ENCODE measurements at regions not wholly inside any gene's neighbourhood (a gene's known extent, or its start where the extent isn't known, plus 50 kb on each side); places are given as distances from the start of the nearest gene placed in this dataset.
A peak's percentile ranks its signal among the peaks of the same experiment; 100 is the strongest.

DNA sequence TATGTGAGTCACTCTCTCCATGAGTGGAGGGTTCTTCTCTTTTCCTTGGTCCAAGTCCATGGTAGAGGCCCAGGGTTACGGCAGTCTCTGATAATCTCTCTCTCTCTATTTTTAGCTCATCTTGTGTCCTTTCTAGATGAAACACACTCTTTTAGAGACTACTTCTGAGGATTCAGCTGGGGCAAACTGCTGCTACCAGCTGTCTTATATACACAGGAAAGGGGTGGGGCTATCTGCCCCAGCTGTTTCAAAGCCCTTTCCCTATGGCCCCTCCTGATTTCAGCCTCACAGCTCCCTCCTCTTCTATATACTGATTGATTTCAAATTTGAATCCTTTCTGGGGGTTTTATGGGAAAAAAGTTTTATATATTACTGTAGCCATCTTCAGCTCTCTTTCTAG lies 324.8 kb downstream of the RWDD3 start:
- DNase-seq, result no peak
- intact Hi-C loops (cut with DNase I), result loop anchor here (10.0 kb wide), 1 partner anchor 64 kb away; no protein-coding TSS in a partner anchor

GRCh38 chr1:95561346-95561745 lies 327.3 kb downstream of the RWDD3 start:
- DNase-seq, result no peak

GRCh38 chr1:95562230-95562629 lies 328.2 kb downstream of the RWDD3 start:
- intact Hi-C loops (cut with DNase I), result no loop called here
- no peak for DNase-seq

More at GRCh38 chr1:95561346-95561745, 327.3 kb downstream of the RWDD3 start:
- intact Hi-C loops (cut with DNase I), result no loop called here

DNA sequence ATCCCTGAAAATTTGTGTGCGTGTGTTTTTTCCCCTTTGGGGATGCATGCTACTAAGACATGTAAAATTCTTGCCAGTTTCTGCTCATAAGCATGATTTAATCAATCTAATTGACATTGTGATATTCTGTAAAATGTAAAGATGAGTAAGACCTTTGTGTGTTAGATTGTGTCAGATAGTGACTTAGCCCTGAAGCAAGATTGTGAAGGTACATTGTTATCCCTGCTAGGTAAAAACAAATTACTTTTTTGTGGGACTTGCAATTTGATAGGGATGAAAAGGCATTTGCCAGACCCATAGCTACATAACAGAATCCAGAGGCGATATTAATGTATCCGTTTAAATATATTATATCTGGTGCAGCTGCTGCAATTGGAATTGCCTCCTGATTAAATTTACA lies 338.0 kb downstream of the RWDD3 start:
- DNase-seq, result no peak
- intact Hi-C loops (cut with DNase I), result no loop called here

DNA sequence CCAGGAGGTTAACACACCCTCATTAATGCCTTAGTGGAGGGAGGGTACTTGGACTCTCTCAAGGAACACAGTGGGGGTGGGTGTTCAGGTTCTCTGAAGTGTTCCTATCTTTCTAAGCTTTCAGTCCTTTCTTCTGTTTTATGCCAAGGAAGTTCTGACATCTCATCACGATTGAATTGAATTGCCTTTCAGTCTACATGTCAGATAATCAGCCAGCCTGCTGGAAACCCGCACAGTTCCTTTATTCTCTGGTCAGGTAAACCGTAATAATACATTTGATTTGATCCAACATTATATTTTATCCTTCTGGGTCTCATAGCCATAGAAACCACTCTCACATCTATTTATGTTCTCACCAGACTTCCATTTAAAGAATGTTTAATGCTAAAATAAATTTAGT lies 339.0 kb downstream of the RWDD3 start:
- DNase-seq, result no peak
- intact Hi-C loops (cut with DNase I), result no loop called here

GRCh38 chr1:95575291-95575690 lies 341.3 kb downstream of the RWDD3 start:
- intact Hi-C loops (cut with DNase I), result no loop called here

DNA sequence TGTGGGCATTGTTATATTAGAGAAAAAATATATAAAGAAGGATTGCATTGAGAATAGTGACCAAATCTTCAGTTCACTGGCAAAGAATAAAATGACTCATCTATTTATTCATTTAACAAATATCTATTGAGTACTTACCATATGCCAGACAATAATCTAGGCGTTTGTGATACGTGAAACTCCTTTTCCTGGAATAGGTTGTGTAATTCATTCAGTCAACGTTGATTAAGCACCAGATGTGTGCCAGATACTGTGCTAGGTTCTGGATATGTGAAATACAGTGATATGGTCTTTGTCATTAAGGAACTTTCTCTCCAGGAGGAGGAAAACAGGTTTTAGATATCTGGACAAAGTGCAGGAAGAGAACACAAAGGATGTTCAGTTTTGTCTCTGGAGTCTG lies 344.5 kb downstream of the RWDD3 start:
- DNase-seq, result no peak
- intact Hi-C loops (cut with DNase I), result no loop called here

More at GRCh38 chr1:95575291-95575690, 341.3 kb downstream of the RWDD3 start:
- no peak for DNase-seq

DNA sequence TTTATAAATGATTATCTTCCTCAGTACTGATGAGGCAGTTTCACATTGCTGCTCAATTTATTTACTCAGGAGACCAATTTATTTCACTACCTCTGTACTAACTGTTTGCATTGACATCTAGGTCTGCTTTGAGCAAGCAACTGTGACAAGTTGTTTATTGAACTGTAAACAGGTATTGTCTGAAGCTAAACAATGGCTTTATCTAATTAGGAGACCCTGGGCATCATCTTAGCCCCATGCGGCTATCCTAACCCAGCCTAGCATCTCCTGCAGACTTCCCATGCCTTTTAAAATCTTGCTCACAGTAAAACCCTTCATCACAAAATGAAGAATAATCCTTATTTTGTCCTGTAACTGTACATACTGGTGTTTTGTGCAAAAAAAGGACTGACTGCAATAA lies 348.2 kb downstream of the RWDD3 start:
- DNase-seq, result no peak
- intact Hi-C loops (cut with DNase I), result no loop called here

DNA sequence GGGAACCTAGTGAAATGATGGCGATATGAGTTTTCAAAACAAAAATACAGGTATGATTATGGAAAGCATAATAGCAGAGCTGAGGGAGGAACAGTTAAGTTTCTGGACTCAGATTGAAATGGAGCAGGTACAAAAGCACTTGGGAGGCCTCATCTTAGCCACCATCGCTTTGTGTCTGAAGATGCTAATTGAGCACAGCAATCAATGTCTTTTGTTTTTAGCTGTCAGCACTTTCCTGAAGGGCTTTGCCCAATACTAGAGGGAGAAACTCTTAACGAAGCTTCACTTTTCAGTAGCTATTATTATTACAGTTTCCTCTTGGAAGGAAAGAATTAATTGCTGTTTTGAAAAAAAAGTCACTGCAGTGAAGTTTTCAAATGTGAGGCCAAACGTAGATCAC lies 348.7 kb downstream of the RWDD3 start:
- no peak for DNase-seq
- intact Hi-C loops (cut with DNase I), result no loop called here

DNA sequence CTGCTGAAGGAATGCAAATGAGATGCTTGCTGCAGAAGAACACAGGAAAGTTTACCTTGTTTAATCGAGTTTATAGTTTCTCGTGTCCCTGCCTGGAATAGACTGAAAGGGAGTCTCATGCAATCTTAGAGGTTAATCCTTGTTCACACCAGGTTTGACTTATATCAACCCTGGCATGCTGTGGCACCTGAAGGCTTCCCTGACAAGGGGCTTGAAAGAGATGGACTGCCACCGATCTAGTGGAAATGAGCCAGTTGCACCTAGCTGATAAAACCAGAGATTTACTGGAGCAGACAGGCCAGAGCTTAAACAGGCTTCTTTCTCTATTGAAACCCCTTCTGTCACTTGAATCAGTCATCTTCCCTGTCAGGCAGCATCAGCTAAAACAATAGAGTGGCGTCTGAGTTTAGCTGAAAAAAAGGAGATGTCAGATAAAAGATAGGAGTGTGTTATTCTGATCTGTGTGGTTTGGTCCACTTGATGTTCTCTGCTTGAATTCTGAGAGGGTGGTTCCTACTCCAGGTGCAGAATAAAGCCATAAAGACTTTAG lies 349.7 kb downstream of the RWDD3 start:
- intact Hi-C loops (cut with DNase I), result no loop called here
- no peak for DNase-seq

- intact Hi-C loops (cut with DNase I), result no loop called here
- no peak for DNase-seq
These were observed 350.3 kb downstream of the RWDD3 start for GRCh38 chr1:95584315-95584714.

GRCh38 chr1:95604771-95605170 lies 370.8 kb downstream of the RWDD3 start:
- no peak for DNase-seq
- intact Hi-C loops (cut with DNase I), result no loop called here

DNA sequence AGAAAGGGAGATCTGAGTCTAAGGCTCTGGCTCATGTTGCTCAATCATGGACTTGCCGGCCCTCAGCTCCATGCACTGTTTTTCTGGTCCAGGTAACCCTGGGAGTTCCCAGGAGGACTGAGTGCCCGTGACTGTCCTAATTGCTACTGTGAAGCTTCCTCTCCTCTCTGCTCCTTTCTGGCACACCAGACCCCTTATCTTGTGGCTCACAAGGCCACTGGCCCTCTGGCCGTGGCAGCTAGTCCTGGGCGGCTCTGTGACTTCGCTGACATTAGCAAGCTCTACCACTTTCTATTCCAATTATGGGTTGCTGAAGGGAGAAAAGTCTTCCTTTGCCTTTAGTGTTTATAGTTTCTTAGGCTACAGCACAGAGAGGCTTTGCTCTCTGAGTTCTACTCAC lies 380.2 kb downstream of the RWDD3 start:
- DNase-seq, result no peak
- intact Hi-C loops (cut with DNase I), result no loop called here

DNA sequence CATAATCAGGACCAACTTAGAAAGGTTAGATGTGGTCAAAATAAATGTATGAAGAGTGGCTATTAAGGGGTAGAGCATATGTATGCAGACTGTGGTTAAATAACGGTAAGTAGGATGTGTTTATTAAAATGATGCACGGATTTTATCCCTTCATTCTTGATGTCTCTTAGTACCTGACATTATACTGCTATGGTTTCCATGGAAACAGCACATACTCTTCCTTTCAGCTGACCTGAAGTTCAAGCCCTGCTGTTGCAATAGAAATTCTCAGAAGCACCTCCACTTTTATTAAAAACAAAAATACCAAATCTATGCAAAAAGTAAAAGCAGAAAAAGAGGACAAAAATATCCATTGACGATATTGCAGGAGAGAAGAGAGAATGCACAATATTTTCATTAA lies 381.4 kb downstream of the RWDD3 start:
- DNase-seq, result no peak
- intact Hi-C loops (cut with DNase I), result no loop called here

DNA sequence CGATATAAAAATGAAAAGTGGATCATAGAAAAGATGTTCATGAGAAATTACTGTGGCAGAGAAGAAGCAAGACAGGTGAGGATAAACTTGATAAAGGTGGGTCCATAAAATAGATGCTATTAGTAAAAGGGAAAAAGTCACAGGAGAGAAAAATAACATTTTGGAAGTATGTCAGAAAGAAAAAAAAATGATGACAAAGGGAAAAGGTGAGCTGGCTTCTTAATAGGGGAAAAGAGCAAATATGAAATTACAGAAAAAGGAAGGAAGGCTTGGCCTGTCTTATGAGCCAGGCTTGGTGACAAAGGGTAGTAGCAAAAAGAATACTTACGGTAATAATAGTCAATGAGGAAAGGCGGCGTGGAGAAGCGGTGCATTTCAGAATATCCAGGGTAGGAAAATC lies 386.1 kb downstream of the RWDD3 start:
- DNase-seq, result no peak
- intact Hi-C loops (cut with DNase I), result no loop called here

GRCh38 chr1:95622609-95623008 lies 388.6 kb downstream of the RWDD3 start:
- peak in 1 of 42 donors; percentile 5 for DNase-seq
- intact Hi-C loops (cut with DNase I), result no loop called here

- intact Hi-C loops (cut with DNase I), result no loop called here
- DNase-seq, result no peak
These were observed 391.2 kb downstream of the RWDD3 start for GRCh38 chr1:95625224-95625623.

DNA sequence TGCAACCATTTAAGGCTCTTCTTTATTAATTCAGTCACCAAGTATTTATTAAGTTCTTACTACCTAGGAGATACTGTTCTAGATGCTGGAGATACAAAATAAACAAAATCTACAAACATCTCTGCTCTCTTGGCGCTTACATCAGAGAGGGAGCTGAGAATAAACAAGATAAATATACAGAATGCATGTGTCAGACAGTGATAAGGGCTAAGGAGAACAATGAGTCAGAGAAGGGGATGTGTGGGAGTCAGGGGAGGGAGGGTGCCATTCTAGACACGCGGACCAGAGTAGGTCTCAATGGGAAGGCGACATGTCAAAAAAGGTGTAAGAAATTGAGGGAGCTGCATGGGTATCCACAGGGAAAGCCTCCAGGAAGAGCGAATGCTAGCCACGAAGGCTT lies 393.2 kb downstream of the RWDD3 start:
- intact Hi-C loops (cut with DNase I), result no loop called here
- peak in 1 of 42 donors; percentile 3 for DNase-seq

GRCh38 chr1:95631695-95632094 lies 397.7 kb downstream of the RWDD3 start:
- intact Hi-C loops (cut with DNase I), result no loop called here
- DNase-seq, result no peak

- DNase-seq, result peak in 2 of 42 donors; percentile 3 to 11
- intact Hi-C loops (cut with DNase I), result no loop called here
These were observed 401.8 kb downstream of the RWDD3 start for GRCh38 chr1:95635811-95636210.

DNA sequence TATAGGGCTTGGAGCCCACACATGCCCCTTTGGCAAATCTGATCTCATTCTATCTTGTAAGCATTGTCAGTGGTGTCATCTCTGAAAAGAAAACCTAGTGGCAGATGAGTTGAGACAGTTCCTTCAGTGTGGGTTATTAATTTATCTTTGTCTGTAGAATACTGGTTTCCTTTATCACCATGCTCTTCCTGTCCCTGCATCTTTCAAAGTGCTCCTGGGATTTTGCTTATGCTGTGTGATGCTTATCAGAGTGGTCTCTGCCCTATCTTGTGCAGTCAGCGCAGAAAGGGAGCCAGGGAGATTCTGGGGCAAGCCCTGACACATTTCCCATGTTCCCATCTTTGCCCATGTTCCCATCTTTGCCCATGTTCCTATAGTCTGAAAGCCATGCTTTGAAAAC lies 402.9 kb downstream of the RWDD3 start:
- no peak for DNase-seq
- intact Hi-C loops (cut with DNase I), result no loop called here

GRCh38 chr1:95640746-95641145 lies 406.7 kb downstream of the RWDD3 start:
- intact Hi-C loops (cut with DNase I), result no loop called here
- DNase-seq, result peak in 18 of 42 donors; percentile 3 to 65 (median 21)

Measured in head of caudate nucleus (tissue), 42 donors.